HepG2 (cell line): ENCODE measurements at regions not wholly inside any gene's neighbourhood (a gene's known extent, or its start where the extent isn't known, plus 50 kb on each side); places are given as distances from the start of the nearest gene placed in this dataset.

Experiments
- ATAC-seq: fragments of 200-7000 bp; cut with Tn5 transposase; 3 replicates; pipeline ENCODE4 v1.9.1; 2020; ENCODE audit warnings: mild to moderate bottlenecking, moderate library complexity
- BruUV-seq: library from RNA; stranded (reverse); fragments of 400-500 nt; replicated peaks from 2 replicates; lab custom pipeline; 2021; lab: Mats Ljungman, UMichigan
- CTCF ChIA-PET: fragments of 300-600 bp; formaldehyde crosslinking; extraction: SDS; loops from one replicate; lab custom pipeline; 2021; ENCODE audit warnings: low total read pairs, inconsistent platforms, low intra/inter-chr PET ratio; lab: Yijun Ruan, JAX
- POLR2A ChIA-PET: fragments of 350-600 bp; sonication (Branson Sonifier 250); formaldehyde crosslinking; loops from one replicate; lab custom pipeline; 2020; ENCODE audit warnings: antibody characterized with exemption, inconsistent platforms; lab: Yijun Ruan, JAX
- DNase-seq: peaks from one replicate; pipeline ENCODE4 v3.0.0-alpha.2; 2015; ENCODE audit warnings: low spot score
- FAIRE-seq: peaks from 3 replicates; lab custom pipeline; 2011; peaks lifted over from hg19 to GRCh38; lab: Jason Lieb, UNC
- H2AFZ ChIP-seq: one replicate; pipeline ENCODE4 v1.6.1; 2011; ENCODE audit warnings: low read length, inconsistent platforms
- H3K27ac ChIP-seq: fragments of 300-600 bp; 3 replicates; pipeline ENCODE4 v1.8.0; 2011; ENCODE audit warnings: mixed run types, mild to moderate bottlenecking, mixed read lengths, low read length, inconsistent platforms; ENCODE audit not compliant: insufficient read depth; ENCODE audit errors: extremely low read length
- H3K27me3 ChIP-seq, 2 experiments: fragments of 200-600 bp in 1 of 2; 2 replicates in 1 of 2; 3 replicates in 1 of 2; pipeline versions ENCODE4 v1.6.0 to v1.8.0; 2011; ENCODE audit warnings: low read length in 2 of 2, mild to moderate bottlenecking in 2 of 2, moderate library complexity in 2 of 2, inconsistent platforms in 1 of 2; ENCODE audit not compliant: insufficient read depth in 2 of 2, control insufficient read depth in 1 of 2
- H3K36me3 ChIP-seq, 2 experiments: fragments of 200-600 bp in 1 of 2; replicated peaks in 1 of 2; 2 replicates in 1 of 2; 3 replicates in 1 of 2; pipeline versions ENCODE4 v1.5.1 to v1.8.0; 2011; ENCODE audit warnings: low read length in 2 of 2, inconsistent platforms in 1 of 2; ENCODE audit not compliant: insufficient read depth in 2 of 2, control insufficient read depth in 1 of 2
- H3K4me1 ChIP-seq: 2 replicates; pipeline ENCODE4 v1.5.1; 2012; ENCODE audit warnings: low read length, inconsistent platforms; ENCODE audit not compliant: insufficient read depth
- H3K4me2 ChIP-seq: 2 replicates; pipeline ENCODE4 v1.6.0; 2011; ENCODE audit warnings: low read depth, low read length, inconsistent platforms
- H3K4me3 ChIP-seq, 3 experiments: fragments of 200-600 bp in 1 of 3; sonication (generic), shearing (Covaris generic) in 1 of 3; replicated peaks in 1 of 3; 2 replicates each; pipeline ENCODE4 v1.5.1; 2011 to 2016; ENCODE audit warnings: low read length in 3 of 3, inconsistent platforms in 2 of 3, low read depth in 2 of 3, mild to moderate bottlenecking in 2 of 3, control low read depth in 1 of 3, mixed read lengths in 1 of 3; ENCODE audit not compliant: insufficient read depth in 1 of 3
- H3K79me2 ChIP-seq: one replicate; pipeline ENCODE4 v1.6.1; 2011; ENCODE audit warnings: low read length, inconsistent platforms; ENCODE audit not compliant: insufficient read depth
- H3K9ac ChIP-seq: 2 replicates; pipeline ENCODE4 v1.6.0; 2011; ENCODE audit warnings: mild to moderate bottlenecking, low read depth, low read length, inconsistent platforms; ENCODE audit not compliant: insufficient read depth
- H3K9me3 ChIP-seq: 2 replicates; pipeline ENCODE4 v1.5.1; 2012; ENCODE audit warnings: mild to moderate bottlenecking, low read length
- H4K20me1 ChIP-seq: 2 replicates; pipeline ENCODE4 v1.6.0; 2011; ENCODE audit warnings: inconsistent platforms, mild to moderate bottlenecking, low read length, moderate library complexity; ENCODE audit not compliant: insufficient read depth
- CREB1 ChIP-seq, 2 experiments: fragments of 450-650 bp in 1 of 2; IDR thresholded peaks; 2 replicates each; pipeline ENCODE4 v1.6.1; 2016 to 2017; ENCODE audit warnings: control low read depth in 1 of 2, mild to moderate bottlenecking in 1 of 2, missing compliant biosample characterization in 1 of 2, missing genetic modification characterization in 1 of 2
- HMG20A ChIP-seq: IDR thresholded peaks from 2 replicates; pipeline ENCODE4 v1.6.1; 2016; ENCODE audit warnings: borderline replicate concordance
- MIER2 ChIP-seq: IDR thresholded peaks from 2 replicates; pipeline ENCODE4 v1.6.1; 2016; ENCODE audit warnings: missing biosample characterization, missing genetic modification reagents
- SMC3 ChIP-seq: IDR thresholded peaks from 2 replicates; pipeline ENCODE4 v1.6.1; 2011; ENCODE audit warnings: low read length, improper control_type of control experiment
- SRY ChIP-seq: sonication (generic); formaldehyde crosslinking; IDR thresholded peaks from 2 replicates; pipeline ENCODE4 v1.8.0; 2022; ENCODE audit warnings: mild to moderate bottlenecking, missing genetic modification reagents
- ZNF562 ChIP-seq: sonication (generic); formaldehyde crosslinking; IDR thresholded peaks from 2 replicates; pipeline ENCODE4 v1.8.0; 2022; ENCODE audit warnings: missing genetic modification reagents, borderline replicate concordance
- WGBS: methylation state at CpG from one replicate; pipeline ENCODE4 v1.1.6; 2017; ENCODE audit warnings: low lambda C conversion rate; 5-methylcytosine and 5-hydroxymethylcytosine counted together
- in situ Hi-C: cut with HindIII; loops from 2 replicates; pipeline ENCODE4 v1.10.0; 2017; ENCODE audit warnings: low pct_unique_long_range_greater_than_20kb; ENCODE audit not compliant: extremely low pct_ligation_motif_present
- intact Hi-C: fragments of 100-400 bp; cut with micrococcal nuclease; formaldehyde crosslinking; loops from one replicate; pipeline ENCODE4 v1.10.0; 2022; ENCODE audit not compliant: unreplicated experiment

GRCh38 chr18:73990258-73990657, 157.4 kb downstream of the FBXO15 start:
- WGBS: 49% methylated on average over 6 of the region's 6 CpGs
- Histone ChIP-seq H4K20me1 (no peaks in the 10 kb centered on the region), H3K4me3 (no peak overlapping the region), H3K79me2 (no peaks in the 10 kb centered on the region), H3K36me3 (no peaks in the 10 kb centered on the region), H2AFZ (no peak overlapping the region), H3K9ac (no peak overlapping the region), H3K4me2 (no peak overlapping the region), H3K27ac (no peak overlapping the region), H3K4me1 (no peaks in the 10 kb centered on the region), H3K27me3 (no peaks in the 10 kb centered on the region), H3K9me3 (no peaks in the 10 kb centered on the region)
- FAIRE-seq (no peak), ATAC-seq (no peak), DNase-seq (no peak)
- intact Hi-C loops (no loop called here), in situ Hi-C loops (loop anchor here (25.0 kb wide), 1 partner anchor 1228 kb away; no protein-coding TSS in a partner anchor)
- ChIA-PET POLR2A (no interaction called here), CTCF (no interaction called here)
- TF ChIP-seq HMG20A (CRISPR knock-in tag): no peak
- TF ChIP-seq SRY: no peak
- no peak for TF ChIP-seq MIER2 (CRISPR knock-in tag)
- TF ChIP-seq SMC3: no peak
- no TSS peak for BruUV-seq

GRCh38 chr18:73987247-73987980, 160.2 kb downstream of the FBXO15 start:
- WGBS: 89% methylated on average over 2 of the region's 2 CpGs
- no peak overlapping the region for H3K4me2 ChIP-seq
- BruUV-seq: no TSS peak
- no peak overlapping the region for H2AFZ ChIP-seq
- no peaks in the 10 kb centered on the region for H3K4me1 ChIP-seq
- peak; percentile 3; the same call in 1 of the 2 replicates for TF ChIP-seq CREB1 (IDR thresholded peaks at IDR 0.05)
- TF ChIP-seq CREB1 (CRISPR knock-in tag; IDR thresholded peaks at IDR 0.05): no peak
- no peak for TF ChIP-seq ZNF562 (CRISPR knock-in tag)
- ATAC-seq: no peak
- no peak overlapping the region for H3K9ac ChIP-seq
- DNase-seq: no peak
- in situ Hi-C loops: loop anchor here (25.0 kb wide), 1 partner anchor 1225 kb away; no protein-coding TSS in a partner anchor
- 0 out of 5 replicates have a peak, but pooled peaks cover 0 to 8% of the 10 kb centered on the region in 2 experiments for H3K27me3 ChIP-seq
- POLR2A ChIA-PET: no interaction called here
- no peaks in the 10 kb centered on the region for H3K9me3 ChIP-seq
- intact Hi-C loops: no loop called here
- FAIRE-seq: no peak
- H3K79me2 ChIP-seq: no peaks in the 10 kb centered on the region
- H3K36me3 ChIP-seq: no peaks in the 10 kb centered on the region
- CTCF ChIA-PET: no interaction called here
- no peaks in the 10 kb centered on the region for H4K20me1 ChIP-seq
- H3K27ac ChIP-seq: no peak overlapping the region
- H3K4me3 ChIP-seq: no peak overlapping the region
